Stimulated activated naive B cell treated with anti-CD40 and anti-IgM and Interleukin-4, amounts not matched to agents 10 μg/mL and 1 μg/mL and 100 μg/mL, for 72 hours (primary cell): ENCODE measurements at regions not wholly inside any gene's neighbourhood (a gene's known extent, or its start where the extent isn't known, plus 50 kb on each side); places are given as distances from the start of the nearest gene placed in this dataset.

ENCODE experiments used
- ATAC-seq, 2 donors: fragments of 150-1000 bp; cut with Tn5 transposase; replicated peaks; 2 replicates each; pipeline ENCODE4 v1.10.0; 2021; ENCODE audit warnings: moderate library complexity in 1 of 2
- DNase-seq: peaks from one replicate; pipeline ENCODE4 v3.0.0; 2021
- H3K27ac Mint-ChIP-seq: one replicate; pipeline ENCODE4 v1.8.0; 2022; ENCODE audit warnings: mild to moderate bottlenecking, mixed read lengths
- H3K27me3 Mint-ChIP-seq, 2 donors: one replicate each; pipeline ENCODE4 v1.8.0; 2022; ENCODE audit warnings: mixed read lengths in 2 of 2
- H3K36me3 Mint-ChIP-seq, 2 donors: one replicate each; pipeline ENCODE4 v1.8.0; 2022; ENCODE audit warnings: mixed read lengths in 2 of 2, mild to moderate bottlenecking in 1 of 2
- H3K4me1 Mint-ChIP-seq, 2 donors: one replicate each; pipeline ENCODE4 v1.8.0; 2022; ENCODE audit warnings: mixed read lengths in 2 of 2, mild to moderate bottlenecking in 1 of 2
- H3K4me3 Mint-ChIP-seq, 2 donors: one replicate each; pipeline ENCODE4 v1.8.0; 2022; ENCODE audit warnings: mild to moderate bottlenecking in 2 of 2, mixed read lengths in 2 of 2, moderate library complexity in 1 of 2
- H3K9me3 Mint-ChIP-seq, 2 donors: one replicate each; pipeline ENCODE4 v1.8.0; 2022; ENCODE audit warnings: mixed read lengths in 2 of 2, mild to moderate bottlenecking in 1 of 2

- H3K4me3 Mint-ChIP-seq, result no peak overlapping the region
- peaks cover 0 to 5% of the 10 kb centered on the region in 2 donors for H3K9me3 Mint-ChIP-seq
- DNase-seq (no peak), ATAC-seq (no peak)
- H3K36me3 Mint-ChIP-seq, result peaks cover 0 to 3% of the 10 kb centered on the region in 2 donors
- peaks cover 6 to 13% of the 10 kb centered on the region in 2 donors for H3K27me3 Mint-ChIP-seq
- no peaks in the 10 kb centered on the region for H3K4me1 Mint-ChIP-seq
- H3K27ac Mint-ChIP-seq, result no peak overlapping the region
Measured at GRCh38 chr1:224791362-224791941, 138.0 kb upstream of the DNAH14 start.

DNA sequence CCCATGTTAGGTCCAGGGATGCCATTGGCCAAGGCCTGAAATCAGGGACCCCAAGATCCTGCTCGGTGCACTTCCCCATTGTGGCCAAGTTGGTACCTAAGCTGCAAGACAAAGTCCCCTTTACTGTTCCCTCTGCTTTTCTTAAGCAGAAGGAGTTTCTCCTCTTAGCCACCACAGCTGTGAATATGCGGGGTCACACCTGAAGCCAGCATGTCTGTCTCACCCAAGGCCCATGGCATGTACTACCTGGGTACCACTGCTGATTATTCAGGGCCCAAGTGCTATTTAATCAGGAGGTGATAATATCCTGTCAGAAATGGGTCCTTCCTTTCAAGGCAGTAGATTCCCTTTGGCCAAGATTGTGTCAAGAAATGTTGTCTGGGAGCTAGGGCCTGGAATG lies 133.9 kb upstream of the DNAH14 start:
- H3K9me3 Mint-ChIP-seq, result no peaks in the 10 kb centered on the region
- no peak overlapping the region for H3K27ac Mint-ChIP-seq
- ATAC-seq, result no peak
- peaks cover 6 to 21% of the 10 kb centered on the region in 2 donors for H3K27me3 Mint-ChIP-seq
- H3K4me3 Mint-ChIP-seq, result no peak overlapping the region
- H3K36me3 Mint-ChIP-seq, result no peaks in the 10 kb centered on the region
- DNase-seq, result no peak
- no peaks in the 10 kb centered on the region for H3K4me1 Mint-ChIP-seq

GRCh38 chr1:224799083-224799482 lies 130.4 kb upstream of the DNAH14 start:
- DNase-seq (no peak), ATAC-seq (no peak)
- peaks cover 2 to 8% of the 10 kb centered on the region in 2 donors for H3K27me3 Mint-ChIP-seq
- no peaks in the 10 kb centered on the region for H3K4me1 Mint-ChIP-seq
- no peaks in the 10 kb centered on the region for H3K9me3 Mint-ChIP-seq
- no peak overlapping the region for H3K27ac Mint-ChIP-seq
- no peaks in the 10 kb centered on the region for H3K36me3 Mint-ChIP-seq
- H3K4me3 Mint-ChIP-seq, result no peak overlapping the region

GRCh38 chr1:224800486-224801119 lies 128.9 kb upstream of the DNAH14 start:
- ATAC-seq (no peak), DNase-seq (no peak)
- Mint-ChIP-seq H3K4me1 (no peaks in the 10 kb centered on the region), H3K27ac (no peak overlapping the region), H3K9me3 (no peaks in the 10 kb centered on the region), H3K27me3 (peaks cover 3 to 8% of the 10 kb centered on the region in 2 donors), H3K36me3 (no peaks in the 10 kb centered on the region), H3K4me3 (no peak overlapping the region)

DNA sequence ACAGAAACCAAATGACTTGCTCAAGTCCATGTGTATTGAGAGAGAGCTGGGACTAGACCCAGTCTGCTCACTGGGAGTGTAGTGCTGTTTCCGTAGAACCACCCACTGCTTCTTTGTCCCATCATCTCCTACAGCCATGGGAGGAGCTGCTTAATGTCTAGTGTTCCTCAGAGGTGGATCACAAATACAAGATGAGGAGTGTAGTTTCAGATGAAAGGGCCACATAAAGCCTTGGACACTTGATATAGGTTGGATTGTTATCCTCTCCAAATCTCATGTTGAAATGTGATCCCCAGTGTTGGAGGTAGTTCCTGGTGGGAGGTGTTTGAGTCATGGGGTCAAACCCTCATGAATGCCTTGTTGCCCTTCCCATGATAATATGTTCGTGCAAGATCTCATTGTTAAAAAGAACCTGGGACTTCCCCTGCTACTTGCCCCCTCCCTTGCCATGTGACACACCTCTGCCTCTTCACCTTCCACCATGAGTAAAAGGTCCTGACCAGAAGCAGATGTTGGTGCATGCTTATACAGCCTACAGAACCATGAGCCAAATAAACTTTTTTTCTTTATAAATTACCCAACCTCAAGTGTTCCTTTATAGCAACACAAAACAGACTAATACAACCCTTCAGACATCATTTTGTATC lies 127.5 kb upstream of the DNAH14 start:
- Mint-ChIP-seq H3K27ac (no peak overlapping the region), H3K36me3 (no peaks in the 10 kb centered on the region), H3K4me3 (no peak overlapping the region), H3K4me1 (no peaks in the 10 kb centered on the region), H3K27me3 (peaks cover 3 to 8% of the 10 kb centered on the region in 2 donors), H3K9me3 (no peaks in the 10 kb centered on the region)
- ATAC-seq, result no peak
- no peak for DNase-seq

- H3K4me1 Mint-ChIP-seq, result no peaks in the 10 kb centered on the region
- H3K4me3 Mint-ChIP-seq, result no peak overlapping the region
- DNase-seq (no peak), ATAC-seq (no peak)
- H3K36me3 Mint-ChIP-seq, result no peaks in the 10 kb centered on the region
- H3K27ac Mint-ChIP-seq, result no peak overlapping the region
- H3K9me3 Mint-ChIP-seq, result no peaks in the 10 kb centered on the region
- H3K27me3 Mint-ChIP-seq, result peaks cover 3 to 6% of the 10 kb centered on the region in 2 donors
Measured at GRCh38 chr1:224802617-224803016, 126.9 kb upstream of the DNAH14 start.

GRCh38 chr1:224804220-224804619 lies 125.3 kb upstream of the DNAH14 start:
- ATAC-seq, result no peak
- DNase-seq, result no peak

GRCh38 chr1:224805889-224806288 lies 123.6 kb upstream of the DNAH14 start:
- H3K9me3 Mint-ChIP-seq, result peaks cover 2 to 3% of the 10 kb centered on the region in 2 donors
- ATAC-seq, result no peak
- no peak overlapping the region for H3K4me3 Mint-ChIP-seq

More at GRCh38 chr1:224804220-224804619, 125.3 kb upstream of the DNAH14 start:
- no peaks in the 10 kb centered on the region for H3K36me3 Mint-ChIP-seq
- H3K4me3 Mint-ChIP-seq, result no peak overlapping the region
- peaks cover 0 to 3% of the 10 kb centered on the region in 2 donors for H3K27me3 Mint-ChIP-seq
- no peaks in the 10 kb centered on the region for H3K9me3 Mint-ChIP-seq
- no peaks in the 10 kb centered on the region for H3K4me1 Mint-ChIP-seq
- H3K27ac Mint-ChIP-seq, result no peak overlapping the region

DNA sequence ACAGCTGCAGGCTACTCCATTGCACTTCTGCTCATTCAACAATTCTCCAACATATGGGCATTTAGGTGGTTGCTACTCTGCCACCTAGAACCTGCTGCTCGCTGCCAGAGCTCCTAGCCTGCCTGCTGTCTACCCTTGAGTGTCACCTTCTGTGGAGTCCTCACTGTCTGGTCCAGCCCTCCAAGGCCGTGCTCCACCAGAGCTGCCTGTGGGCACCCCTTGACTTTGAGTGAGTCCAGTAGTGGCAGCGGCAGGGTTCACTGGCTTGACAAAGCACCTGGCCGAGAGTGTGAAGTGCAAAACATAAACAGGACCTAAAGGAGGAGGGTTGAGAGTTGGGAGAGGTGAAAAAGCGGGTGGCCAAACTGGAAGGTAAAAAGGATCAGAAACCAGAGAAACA lies 120.3 kb upstream of the DNAH14 start:
- Mint-ChIP-seq H3K4me3 (no peak overlapping the region), H3K36me3 (peaks cover 0 to 3% of the 10 kb centered on the region in 2 donors), H3K9me3 (peaks cover 8 to 11% of the 10 kb centered on the region in 2 donors), H3K27me3 (peaks cover 0 to under 1% of the 10 kb centered on the region in 2 donors), H3K27ac (no peak overlapping the region), H3K4me1 (no peaks in the 10 kb centered on the region)
- DNase-seq, result no peak
- no peak for ATAC-seq

More at GRCh38 chr1:224805889-224806288, 123.6 kb upstream of the DNAH14 start:
- Mint-ChIP-seq H3K36me3 (no peaks in the 10 kb centered on the region), H3K27ac (no peak overlapping the region), H3K4me1 (no peaks in the 10 kb centered on the region), H3K27me3 (peaks cover 0 to 3% of the 10 kb centered on the region in 2 donors)
- no peak for DNase-seq

- H3K27me3 Mint-ChIP-seq, result no peaks in the 10 kb centered on the region
- ATAC-seq (no peak), DNase-seq (no peak)
- no peaks in the 10 kb centered on the region for H3K4me1 Mint-ChIP-seq
- peaks cover 8 to 11% of the 10 kb centered on the region in 2 donors for H3K9me3 Mint-ChIP-seq
- H3K4me3 Mint-ChIP-seq, result no peak overlapping the region
- H3K27ac Mint-ChIP-seq, result no peak overlapping the region
- peaks cover 0 to 3% of the 10 kb centered on the region in 2 donors for H3K36me3 Mint-ChIP-seq
Measured at GRCh38 chr1:224809613-224810012, 119.9 kb upstream of the DNAH14 start.

GRCh38 chr1:224811564-224811963 lies 117.9 kb upstream of the DNAH14 start:
- Mint-ChIP-seq H3K36me3 (peaks cover 0 to 3% of the 10 kb centered on the region in 2 donors), H3K27me3 (no peaks in the 10 kb centered on the region), H3K4me3 (no peak overlapping the region), H3K27ac (no peak overlapping the region), H3K9me3 (peaks cover 8 to 11% of the 10 kb centered on the region in 2 donors), H3K4me1 (no peaks in the 10 kb centered on the region)
- DNase-seq, result no peak
- ATAC-seq, result no peak

DNA sequence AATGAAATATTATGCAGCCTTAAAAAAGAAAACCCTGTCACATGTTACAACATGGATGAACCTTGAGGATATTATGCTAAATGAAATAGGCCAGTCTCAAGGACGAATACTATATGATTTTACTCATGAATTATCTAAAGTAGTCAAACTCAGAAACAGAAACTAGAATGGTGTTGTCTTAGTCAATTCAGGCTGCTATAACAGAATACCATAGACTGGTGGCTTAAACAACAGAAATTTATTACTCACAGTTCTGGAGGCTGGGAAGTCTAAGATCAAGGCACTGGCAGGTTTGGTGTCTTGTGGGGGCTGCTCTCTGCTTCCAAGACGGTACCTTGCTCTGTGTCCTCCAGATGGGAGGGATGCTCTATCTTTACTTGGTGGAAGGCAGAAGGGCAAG lies 113.8 kb upstream of the DNAH14 start:
- H3K9me3 Mint-ChIP-seq, result peaks cover 10 to 11% of the 10 kb centered on the region in 2 donors
- no peaks in the 10 kb centered on the region for H3K4me1 Mint-ChIP-seq
- no peak overlapping the region for H3K27ac Mint-ChIP-seq
- peaks cover 10 to 18% of the 10 kb centered on the region in 2 donors for H3K27me3 Mint-ChIP-seq
- DNase-seq (no peak), ATAC-seq (no peak)
- no peak overlapping the region for H3K4me3 Mint-ChIP-seq
- H3K36me3 Mint-ChIP-seq, result peaks cover 0 to 3% of the 10 kb centered on the region in 2 donors

DNA sequence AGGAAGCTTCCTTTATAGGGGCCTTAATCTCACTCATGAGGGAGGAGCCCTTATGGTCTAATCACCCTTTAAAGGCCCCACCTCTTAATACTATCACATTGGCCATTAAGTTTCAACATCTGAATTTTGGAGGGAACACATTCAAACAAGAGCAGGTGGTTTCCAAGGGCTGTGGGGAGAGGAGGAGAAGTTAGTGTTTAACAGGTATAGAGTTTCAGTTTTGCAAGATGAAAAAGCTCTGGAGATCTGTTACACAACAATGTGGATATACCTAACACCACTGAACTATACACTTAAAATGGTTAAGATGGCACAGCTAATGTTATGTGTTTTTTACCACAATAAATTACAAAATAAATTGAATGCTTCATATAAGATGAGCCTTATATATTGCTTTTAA lies 113.4 kb upstream of the DNAH14 start:
- DNase-seq (no peak), ATAC-seq (no peak)
- peaks cover 10 to 18% of the 10 kb centered on the region in 2 donors for H3K27me3 Mint-ChIP-seq
- no peaks in the 10 kb centered on the region for H3K4me1 Mint-ChIP-seq
- no peak overlapping the region for H3K27ac Mint-ChIP-seq
- H3K36me3 Mint-ChIP-seq, result peaks cover 0 to 3% of the 10 kb centered on the region in 2 donors
- H3K4me3 Mint-ChIP-seq, result no peak overlapping the region
- H3K9me3 Mint-ChIP-seq, result peaks cover 6 to 10% of the 10 kb centered on the region in 2 donors

DNA sequence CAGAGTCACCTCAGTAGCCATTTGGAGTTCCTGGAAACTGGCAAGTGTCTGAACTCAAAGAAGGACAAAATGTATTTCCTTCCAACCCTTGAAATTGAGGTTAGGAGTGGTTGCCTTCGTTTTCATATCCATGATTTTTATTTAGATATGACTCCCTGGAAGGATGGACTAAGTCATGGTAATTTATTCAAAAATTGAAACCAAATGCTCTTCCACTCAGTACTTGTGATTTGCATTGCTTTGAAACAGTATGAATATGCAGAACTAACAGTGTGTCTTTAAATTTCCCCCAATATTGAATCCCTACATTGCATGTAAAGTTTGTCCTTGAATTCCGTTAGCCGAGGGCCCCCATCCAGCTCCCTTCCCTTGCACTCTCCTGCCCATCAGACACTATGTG lies 112.1 kb upstream of the DNAH14 start:
- no peak for DNase-seq
- no peak for ATAC-seq
- Mint-ChIP-seq H3K27me3 (peaks cover 10 to 18% of the 10 kb centered on the region in 2 donors), H3K27ac (no peak overlapping the region), H3K9me3 (peaks cover 5 to 18% of the 10 kb centered on the region in 2 donors), H3K4me1 (no peaks in the 10 kb centered on the region), H3K4me3 (no peak overlapping the region), H3K36me3 (peaks cover 0 to 3% of the 10 kb centered on the region in 2 donors)

DNA sequence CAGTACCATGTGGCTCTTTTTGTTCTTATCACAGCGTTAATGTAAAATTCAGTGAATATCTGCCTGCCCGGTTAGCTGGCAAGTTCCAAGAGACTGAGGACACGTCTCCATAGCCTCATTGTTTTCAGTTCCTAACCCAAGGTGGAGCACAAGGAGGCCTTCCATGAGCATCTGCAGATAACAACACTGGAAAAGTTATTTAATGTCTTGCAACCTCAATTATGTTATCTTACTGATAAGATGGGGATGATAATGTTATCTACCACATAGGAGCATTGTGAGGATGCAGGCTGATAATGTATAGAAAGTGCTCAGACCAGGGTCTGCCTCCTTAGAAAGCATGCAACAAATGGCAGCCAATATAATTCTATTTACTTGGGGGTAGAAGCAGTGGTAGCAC lies 109.6 kb upstream of the DNAH14 start:
- ATAC-seq (no peak), DNase-seq (no peak)
- Mint-ChIP-seq H3K4me1 (no peaks in the 10 kb centered on the region), H3K9me3 (peaks cover 13 to 15% of the 10 kb centered on the region in 2 donors), H3K4me3 (no peak overlapping the region), H3K27me3 (peaks cover 10 to 18% of the 10 kb centered on the region in 2 donors), H3K27ac (no peak overlapping the region), H3K36me3 (no peaks in the 10 kb centered on the region)
